ENCODE measurements at regions not wholly inside any gene's neighbourhood (a gene's known extent, or its start where the extent isn't known, plus 50 kb on each side); places are given as distances from the start of the nearest gene placed in this dataset.
"Not testable (repeated sequence)": the region's sequence is repeated elsewhere in the genome, so short reads cannot be mapped to it uniquely, and the experiment has no call there.

DNA sequence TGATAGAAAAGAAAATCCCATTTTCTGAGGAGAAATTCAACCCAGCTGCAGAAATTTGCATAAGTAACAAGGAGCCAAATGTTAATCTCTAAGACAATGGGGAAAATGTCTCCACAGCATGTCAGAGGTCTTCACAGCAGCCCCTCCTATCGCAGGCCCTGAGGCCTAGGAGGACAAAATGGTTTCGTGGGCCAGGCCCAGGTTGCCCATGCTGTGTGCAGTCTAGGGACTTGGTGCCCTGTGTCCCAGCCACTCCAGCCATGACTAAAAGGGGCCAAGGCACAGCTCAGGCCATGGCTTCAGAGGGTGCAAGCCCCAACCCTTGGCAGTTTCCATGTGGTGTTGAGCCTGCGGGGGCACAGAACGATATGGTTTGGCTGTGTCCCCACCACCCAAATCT, 369.0 kb downstream of the ZIC3 start:
- BruUV-seq (replicated peaks); H3K4me1 ChIP-seq (ENCODE audit: insufficient read depth, low read length); H4K20me1 ChIP-seq (ENCODE audit: insufficient read depth, low read length); H3K9ac ChIP-seq (ENCODE audit: insufficient read depth, low read depth, low read length); CTCF ChIA-PET (ENCODE audit: low intra/inter-chr PET ratio, low total read pairs); H3K4me2 ChIP-seq (ENCODE audit: low read depth, low read length); H3K27me3 ChIP-seq (ENCODE audit: control insufficient read depth in 1 of 2, insufficient read depth in 2 of 2, low read length in 2 of 2); H3K4me3 ChIP-seq (replicated peaks in 1 of 3; ENCODE audit: insufficient read depth in 1 of 3, low read depth in 2 of 3, low read length in 3 of 3); DNase-seq (ENCODE audit: low spot score); POLR2A ChIA-PET; H3K27ac ChIP-seq (ENCODE audit: extremely low read length, insufficient read depth, low read length); FAIRE-seq; H3K79me2 ChIP-seq (ENCODE audit: insufficient read depth, low read length); intact Hi-C loops (cut with micrococcal nuclease; ENCODE audit: unreplicated experiment); H2AFZ ChIP-seq (ENCODE audit: low read length); ATAC-seq; in situ Hi-C loops (cut with HindIII; ENCODE audit: extremely low pct_ligation_motif_present, low pct_unique_long_range_greater_than_20kb); H3K36me3 ChIP-seq (replicated peaks in 1 of 2; ENCODE audit: control insufficient read depth in 1 of 2, insufficient read depth in 2 of 2, low read length in 2 of 2): not testable (repeated sequence)
- WGBS (ENCODE audit: low lambda C conversion rate), result no CpG with 5 or more reads among the region's 4 CpGs
- peaks cover 25% of the 10 kb centered on the region for H3K9me3 ChIP-seq (ENCODE audit: low read length)

DNA sequence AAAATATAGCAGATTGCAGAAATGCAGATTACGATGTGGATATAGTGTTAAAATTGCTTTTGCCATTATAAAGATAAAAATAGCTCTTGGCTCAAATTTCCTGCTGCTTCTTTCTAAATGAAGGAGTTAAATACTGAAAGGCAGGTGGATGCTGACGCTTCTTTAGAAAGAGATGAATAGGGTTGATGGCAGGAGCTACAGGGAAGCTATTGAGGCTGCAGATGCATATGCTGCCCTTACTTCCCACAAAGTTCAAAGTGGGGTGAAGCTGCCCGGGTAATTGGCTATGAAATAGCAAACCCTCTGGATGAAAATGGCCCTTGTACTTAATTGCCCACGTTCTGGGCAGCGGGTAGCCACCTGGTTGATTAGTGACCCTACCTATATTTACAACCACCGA, 379.5 kb downstream of the ZIC3 start:
- Histone ChIP-seq H3K27me3 (ENCODE audit: control insufficient read depth in 1 of 2, insufficient read depth in 2 of 2, low read length in 2 of 2) (no peaks in the 10 kb centered on the region), H3K27ac (ENCODE audit: extremely low read length, insufficient read depth, low read length) (no peak overlapping the region), H3K79me2 (ENCODE audit: insufficient read depth, low read length) (no peaks in the 10 kb centered on the region), H3K36me3 (replicated peaks in 1 of 2; ENCODE audit: control insufficient read depth in 1 of 2, insufficient read depth in 2 of 2, low read length in 2 of 2) (no peaks in the 10 kb centered on the region), H3K9me3 (ENCODE audit: low read length) (peaks cover 13% of the 10 kb centered on the region; the same call in 1 of the 2 replicates), H3K4me1 (ENCODE audit: insufficient read depth, low read length) (no peaks in the 10 kb centered on the region), H3K9ac (ENCODE audit: insufficient read depth, low read depth, low read length) (no peak overlapping the region), H4K20me1 (ENCODE audit: insufficient read depth, low read length) (no peaks in the 10 kb centered on the region), H3K4me3 (replicated peaks in 1 of 3; ENCODE audit: insufficient read depth in 1 of 3, low read depth in 2 of 3, low read length in 3 of 3) (no peak overlapping the region), H2AFZ (ENCODE audit: low read length) (no peak overlapping the region), H3K4me2 (ENCODE audit: low read depth, low read length) (no peak overlapping the region)
- POLR2A ChIA-PET, result no interaction called here
- BruUV-seq (replicated peaks), result no TSS peak
- ATAC-seq (no peak), DNase-seq (ENCODE audit: low spot score) (no peak), FAIRE-seq (no peak)
- intact Hi-C loops (cut with micrococcal nuclease; ENCODE audit: unreplicated experiment) (no loop called here), in situ Hi-C loops (cut with HindIII; ENCODE audit: extremely low pct_ligation_motif_present, low pct_unique_long_range_greater_than_20kb) (no loop called here)
- CTCF ChIA-PET (ENCODE audit: low intra/inter-chr PET ratio, low total read pairs), result no interaction called here
- TF ChIP-seq ZNF879 (CRISPR knock-in tag; IDR thresholded peaks at IDR 0.05) (no peak), ZNF788 (CRISPR knock-in tag; IDR thresholded peaks at IDR 0.05; ENCODE audit: borderline replicate concordance) (no peak), NKX3-1 (CRISPR knock-in tag; IDR thresholded peaks at IDR 0.05) (no peak), HIVEP1 (CRISPR knock-in tag; IDR thresholded peaks at IDR 0.05) (no peak), PAF1 (CRISPR knock-in tag; IDR thresholded peaks at IDR 0.05) (no peak), REXO4 (CRISPR knock-in tag; IDR thresholded peaks at IDR 0.05; ENCODE audit: borderline replicate concordance) (no peak), SNAI1 (CRISPR knock-in tag; IDR thresholded peaks at IDR 0.05; ENCODE audit: borderline replicate concordance) (no peak)
- TF ChIP-seq, protein P1, sequence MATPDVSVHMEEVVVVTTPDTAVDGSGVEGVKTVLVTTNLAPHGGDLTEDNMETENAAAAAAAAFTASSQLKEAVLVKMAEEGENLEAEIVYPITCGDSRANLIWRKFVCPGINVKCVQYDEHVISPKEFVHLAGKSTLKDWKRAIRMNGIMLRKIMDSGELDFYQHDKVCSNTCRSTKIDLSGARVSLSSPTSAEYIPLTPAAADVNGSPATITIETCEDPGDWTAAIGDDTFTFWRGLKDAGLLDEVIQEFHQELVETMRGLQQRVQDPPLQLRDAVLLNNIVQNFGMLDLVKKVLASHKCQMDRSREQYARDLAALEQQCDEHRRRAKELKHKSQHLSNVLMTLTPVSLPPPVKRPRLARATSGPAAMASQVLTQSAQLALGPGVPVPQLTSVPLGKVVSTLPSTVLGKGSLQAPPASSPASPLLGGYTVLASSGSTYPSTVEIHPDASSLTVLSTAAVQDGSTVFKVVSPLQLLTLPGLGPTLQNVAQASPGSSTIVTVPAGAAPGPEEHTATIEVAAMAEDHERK (CRISPR knock-in tag; IDR thresholded peaks at IDR 0.05; ENCODE audit: low read depth), result no peak
- 0% methylated on average over 5 of the region's 6 CpGs for WGBS (ENCODE audit: low lambda C conversion rate)
